Suprapubic skin (tissue), 4 donors: ENCODE measurements at regions not wholly inside any gene's neighbourhood (a gene's known extent, or its start where the extent isn't known, plus 50 kb on each side); places are given as distances from the start of the nearest gene placed in this dataset.

ENCODE experiments used
- POLR2A ChIP-seq, 2 donors: fragments of 450-650 bp; IDR thresholded peaks; one replicate each; pipeline ENCODE4 v1.6.1; 2017; ENCODE audit warnings: antibody characterized with exemption in 2 of 2, mild to moderate bottlenecking in 2 of 2, moderate library complexity in 2 of 2
- POLR2AphosphoS5 ChIP-seq, 3 donors: sonication (generic); formaldehyde crosslinking; IDR thresholded peaks; one replicate each; pipeline ENCODE4 v1.6.1; 2017; ENCODE audit warnings: antibody characterized with exemption in 3 of 3
- TF ChIP-seq, protein P1 (sequence below), 2 donors: fragments of 200-600 bp in 1 of 2; fragments of 450-650 bp in 1 of 2; sonication (generic) in 1 of 2; IDR thresholded peaks; one replicate each; pipeline ENCODE4 v1.5.1; 2016 to 2019; ENCODE audit warnings: antibody characterized with exemption in 2 of 2, mild to moderate bottlenecking in 1 of 2, moderate library complexity in 1 of 2

DNA sequence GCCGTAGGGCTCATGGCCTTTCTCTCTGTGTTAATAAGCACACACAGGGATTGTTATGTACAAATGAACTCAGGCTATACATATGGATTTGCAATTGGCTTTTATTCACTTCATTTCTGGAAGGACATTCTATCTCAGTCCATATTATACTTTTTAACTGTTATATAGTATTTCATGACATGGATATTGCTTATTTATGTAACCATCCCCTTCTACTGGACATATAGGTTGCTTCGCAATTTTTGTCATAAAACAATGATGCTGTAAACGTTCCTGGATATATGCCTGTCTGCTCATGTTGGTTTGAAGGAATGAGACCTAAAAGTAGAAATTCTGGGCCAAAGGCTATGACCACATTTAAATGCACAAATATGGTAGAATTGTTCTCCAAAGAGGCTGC is 158.1 kb downstream of the BCOR start:
- TF ChIP-seq, protein P1, sequence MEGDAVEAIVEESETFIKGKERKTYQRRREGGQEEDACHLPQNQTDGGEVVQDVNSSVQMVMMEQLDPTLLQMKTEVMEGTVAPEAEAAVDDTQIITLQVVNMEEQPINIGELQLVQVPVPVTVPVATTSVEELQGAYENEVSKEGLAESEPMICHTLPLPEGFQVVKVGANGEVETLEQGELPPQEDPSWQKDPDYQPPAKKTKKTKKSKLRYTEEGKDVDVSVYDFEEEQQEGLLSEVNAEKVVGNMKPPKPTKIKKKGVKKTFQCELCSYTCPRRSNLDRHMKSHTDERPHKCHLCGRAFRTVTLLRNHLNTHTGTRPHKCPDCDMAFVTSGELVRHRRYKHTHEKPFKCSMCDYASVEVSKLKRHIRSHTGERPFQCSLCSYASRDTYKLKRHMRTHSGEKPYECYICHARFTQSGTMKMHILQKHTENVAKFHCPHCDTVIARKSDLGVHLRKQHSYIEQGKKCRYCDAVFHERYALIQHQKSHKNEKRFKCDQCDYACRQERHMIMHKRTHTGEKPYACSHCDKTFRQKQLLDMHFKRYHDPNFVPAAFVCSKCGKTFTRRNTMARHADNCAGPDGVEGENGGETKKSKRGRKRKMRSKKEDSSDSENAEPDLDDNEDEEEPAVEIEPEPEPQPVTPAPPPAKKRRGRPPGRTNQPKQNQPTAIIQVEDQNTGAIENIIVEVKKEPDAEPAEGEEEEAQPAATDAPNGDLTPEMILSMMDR (IDR thresholded peaks at IDR 0.05): no peak
- TF ChIP-seq POLR2AphosphoS5 (IDR thresholded peaks at IDR 0.05) (no peak), POLR2A (IDR thresholded peaks at IDR 0.05) (no peak)
